NB4 (cell line): ENCODE measurements at regions not wholly inside any gene's neighbourhood (a gene's known extent, or its start where the extent isn't known, plus 50 kb on each side); places are given as distances from the start of the nearest gene placed in this dataset.

ENCODE experiments used
- DNase-seq: peaks from one replicate; pipeline ENCODE4 v3.0.0; 2010; ENCODE audit warnings: low read depth
- H3K4me3 ChIP-seq: one replicate; pipeline ENCODE4 v1.5.1; 2011; ENCODE audit warnings: mild to moderate bottlenecking, low read depth, low read length, moderate library complexity
- MYC ChIP-seq: IDR thresholded peaks from 2 replicates; pipeline ENCODE4 v1.6.1; 2011; ENCODE audit warnings: low read depth, low read length
- POLR2A ChIP-seq: IDR thresholded peaks from 2 replicates; pipeline ENCODE4 v1.6.1; 2011; ENCODE audit warnings: mild to moderate bottlenecking; ENCODE audit not compliant: insufficient read length; ENCODE audit errors: extremely low read depth
- TF ChIP-seq, protein P1 (sequence below): IDR thresholded peaks from 2 replicates; pipeline ENCODE4 v1.6.1; 2011; ENCODE audit warnings: low read depth, low read length
- TF ChIP-seq, protein P2 (sequence below): IDR thresholded peaks from one replicate; pipeline ENCODE4 v1.5.1; 2012; ENCODE audit warnings: low read depth, low read length

DNA sequence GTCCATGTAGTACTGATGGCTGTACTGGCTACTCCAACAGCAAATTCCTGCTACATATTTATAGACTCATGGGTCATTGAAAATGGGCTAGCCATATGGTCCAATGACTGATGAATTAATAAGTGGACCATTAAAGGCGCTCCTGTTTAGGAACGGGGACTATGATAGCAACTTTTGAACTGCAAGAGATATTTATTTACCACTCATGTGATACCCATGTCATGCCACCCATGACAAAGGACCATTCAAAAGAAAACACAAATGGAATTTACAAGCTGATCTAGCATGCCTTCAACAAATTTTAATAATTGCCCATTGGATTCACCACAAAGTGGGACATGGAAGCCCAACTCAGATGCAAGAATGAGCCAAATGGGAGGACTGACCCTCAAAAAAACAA is 240.0 kb upstream of the GALNTL6 start:
- TF ChIP-seq, protein P1, sequence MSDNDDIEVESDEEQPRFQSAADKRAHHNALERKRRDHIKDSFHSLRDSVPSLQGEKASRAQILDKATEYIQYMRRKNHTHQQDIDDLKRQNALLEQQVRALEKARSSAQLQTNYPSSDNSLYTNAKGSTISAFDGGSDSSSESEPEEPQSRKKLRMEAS: no peak
- DNase-seq: no peak
- no peak overlapping the region for H3K4me3 ChIP-seq

DNA sequence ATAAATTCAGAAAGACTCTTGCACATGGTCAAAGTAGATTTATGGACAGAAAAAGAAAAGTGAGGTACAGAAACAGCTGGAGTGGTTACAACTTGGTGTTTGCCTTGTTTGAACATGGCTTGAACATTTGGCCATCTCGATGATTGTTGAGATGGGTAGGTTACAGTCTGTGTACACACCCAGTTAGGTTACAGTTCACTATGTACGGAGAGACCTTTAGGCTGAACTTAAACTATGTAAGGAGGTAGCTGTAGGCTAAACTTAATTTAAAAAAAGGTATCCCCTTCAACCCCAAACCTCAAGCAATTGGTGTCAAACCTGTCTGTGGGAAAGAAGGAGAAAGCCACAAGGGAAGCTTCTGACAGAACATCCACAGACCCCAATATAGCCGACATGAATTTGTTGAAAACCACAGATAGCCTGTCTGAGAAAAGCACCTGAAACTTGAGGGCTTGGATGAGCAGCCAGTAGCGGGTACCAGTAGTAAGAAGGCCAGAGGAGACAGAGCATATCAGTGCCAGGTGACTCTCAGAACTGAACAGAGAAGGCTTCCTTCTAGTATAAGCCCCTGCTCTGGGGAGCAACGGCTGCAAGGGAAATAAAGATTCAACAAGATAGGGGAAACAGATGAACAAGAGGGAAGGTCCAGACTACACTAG is 247.9 kb upstream of the GALNTL6 start:
- TF ChIP-seq MYC (no peak), POLR2A (no peak)
- TF ChIP-seq, protein P1: no peak
- TF ChIP-seq, protein P2, sequence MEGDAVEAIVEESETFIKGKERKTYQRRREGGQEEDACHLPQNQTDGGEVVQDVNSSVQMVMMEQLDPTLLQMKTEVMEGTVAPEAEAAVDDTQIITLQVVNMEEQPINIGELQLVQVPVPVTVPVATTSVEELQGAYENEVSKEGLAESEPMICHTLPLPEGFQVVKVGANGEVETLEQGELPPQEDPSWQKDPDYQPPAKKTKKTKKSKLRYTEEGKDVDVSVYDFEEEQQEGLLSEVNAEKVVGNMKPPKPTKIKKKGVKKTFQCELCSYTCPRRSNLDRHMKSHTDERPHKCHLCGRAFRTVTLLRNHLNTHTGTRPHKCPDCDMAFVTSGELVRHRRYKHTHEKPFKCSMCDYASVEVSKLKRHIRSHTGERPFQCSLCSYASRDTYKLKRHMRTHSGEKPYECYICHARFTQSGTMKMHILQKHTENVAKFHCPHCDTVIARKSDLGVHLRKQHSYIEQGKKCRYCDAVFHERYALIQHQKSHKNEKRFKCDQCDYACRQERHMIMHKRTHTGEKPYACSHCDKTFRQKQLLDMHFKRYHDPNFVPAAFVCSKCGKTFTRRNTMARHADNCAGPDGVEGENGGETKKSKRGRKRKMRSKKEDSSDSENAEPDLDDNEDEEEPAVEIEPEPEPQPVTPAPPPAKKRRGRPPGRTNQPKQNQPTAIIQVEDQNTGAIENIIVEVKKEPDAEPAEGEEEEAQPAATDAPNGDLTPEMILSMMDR: no peak
- no peak overlapping the region for H3K4me3 ChIP-seq

DNA sequence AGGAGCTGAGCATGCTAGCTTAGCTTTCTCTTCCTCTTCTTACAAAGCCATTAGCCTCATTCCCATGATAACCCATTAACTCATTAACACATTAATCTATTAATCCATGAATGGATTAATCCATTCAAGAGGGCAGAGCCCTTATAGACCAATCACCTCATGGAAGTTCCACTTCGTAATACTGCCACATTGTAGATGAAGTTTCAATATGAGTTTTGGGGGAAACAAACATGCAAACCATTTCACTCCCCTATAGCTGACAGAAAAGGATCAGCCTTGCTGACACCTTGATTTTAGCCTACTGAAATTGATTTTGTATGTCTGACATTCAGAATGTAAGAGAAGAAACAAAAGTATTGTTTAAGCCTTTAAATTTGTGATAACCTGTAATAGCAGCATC is 251.8 kb upstream of the GALNTL6 start:
- TF ChIP-seq POLR2A: no peak
- H3K4me3 ChIP-seq: no peak overlapping the region
- no peak for DNase-seq

More for the DNA sequence above, 247.9 kb upstream of the GALNTL6 start:
- no peak for DNase-seq

DNA sequence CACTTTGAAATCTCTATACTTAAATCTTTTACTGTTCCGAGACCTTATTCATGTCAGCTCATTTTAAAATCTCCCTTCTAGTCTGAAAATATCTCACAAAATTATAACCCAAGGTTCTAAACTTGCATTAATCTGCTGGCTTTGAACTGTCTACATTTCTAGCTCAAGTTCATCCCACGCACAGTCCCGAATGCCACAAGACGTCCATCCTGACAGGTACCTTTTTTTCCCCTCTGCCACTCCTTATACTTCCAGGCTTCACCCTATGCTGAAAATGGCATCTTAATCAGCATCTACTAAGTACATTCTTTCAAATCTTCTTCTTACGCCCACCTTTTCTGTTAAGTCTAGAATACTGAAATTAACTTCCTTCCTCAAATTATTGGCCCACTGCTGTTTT is 259.2 kb upstream of the GALNTL6 start:
- H3K4me3 ChIP-seq: no peak overlapping the region
- TF ChIP-seq MYC (no peak), POLR2A (no peak)
- TF ChIP-seq, protein P2: no peak
- TF ChIP-seq, protein P1: no peak
- DNase-seq: no peak

DNA sequence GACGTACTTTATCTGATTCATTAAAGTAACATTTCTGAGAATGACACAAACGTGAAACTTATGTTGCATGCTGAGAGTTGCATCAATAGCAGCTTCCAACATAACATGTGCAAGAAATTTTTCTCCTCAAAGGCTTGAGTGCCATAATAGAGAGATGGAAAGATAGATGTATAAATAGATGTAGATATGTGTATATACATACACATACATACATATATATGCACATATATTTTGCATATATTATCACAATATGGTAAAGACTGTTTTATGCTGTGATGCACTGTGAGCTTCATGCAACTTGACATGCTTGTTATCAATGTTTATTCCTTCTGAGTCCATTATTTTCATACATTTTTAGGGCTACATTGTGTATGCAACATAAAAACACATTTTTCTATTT is 270.6 kb upstream of the GALNTL6 start:
- H3K4me3 ChIP-seq: no peak overlapping the region
- no peak for TF ChIP-seq MYC
- no peak for DNase-seq

DNA sequence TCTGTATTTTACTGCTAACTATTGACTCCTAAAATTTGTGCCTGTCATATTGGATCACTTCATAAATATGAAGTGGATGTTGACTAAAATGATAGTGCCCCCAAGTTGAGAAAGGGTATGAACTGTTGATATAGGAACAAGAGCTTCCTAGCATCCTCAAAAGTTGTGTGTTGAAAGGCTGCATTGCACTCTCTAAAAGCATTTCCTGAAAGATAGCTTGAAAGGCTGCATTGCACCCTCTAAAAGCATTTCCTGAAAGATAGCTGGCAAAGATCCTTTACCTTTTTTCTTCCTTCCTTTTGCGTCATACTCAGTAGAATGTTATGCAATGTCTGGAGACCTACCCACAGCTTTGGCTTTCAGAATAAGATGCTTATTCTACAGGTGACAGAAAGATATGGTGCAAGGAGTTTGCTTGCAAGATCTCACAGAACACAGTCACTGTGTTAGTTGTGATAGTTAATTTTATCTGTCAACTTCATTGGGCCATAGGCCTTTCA is 274.6 kb upstream of the GALNTL6 start:
- DNase-seq: no peak
- TF ChIP-seq POLR2A: no peak
- TF ChIP-seq MYC: no peak
- TF ChIP-seq, protein P1: no peak
- TF ChIP-seq, protein P2: no peak
- no peak overlapping the region for H3K4me3 ChIP-seq

DNA sequence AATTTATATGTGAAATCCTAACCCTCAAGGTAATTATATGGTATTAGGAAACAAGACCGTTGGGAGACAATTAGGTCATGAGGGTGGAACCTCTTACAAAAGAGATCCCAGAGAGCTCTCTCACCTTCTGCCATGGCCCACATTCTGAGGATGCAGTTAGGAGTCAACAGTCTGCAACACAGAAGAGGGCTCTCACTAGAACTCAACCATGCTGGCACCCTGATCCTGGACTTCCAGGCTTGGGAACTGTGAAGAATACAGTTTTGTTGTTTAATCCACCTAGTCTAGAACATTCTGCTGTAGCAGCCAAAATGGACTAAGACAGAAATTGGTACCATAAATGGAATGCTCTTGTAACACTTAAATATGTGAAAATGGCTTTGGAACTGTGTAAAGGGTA is 278.8 kb upstream of the GALNTL6 start:
- no peak overlapping the region for H3K4me3 ChIP-seq
- TF ChIP-seq, protein P1: no peak
- TF ChIP-seq, protein P2: no peak
- TF ChIP-seq MYC (no peak), POLR2A (no peak)
- no peak for DNase-seq

DNA sequence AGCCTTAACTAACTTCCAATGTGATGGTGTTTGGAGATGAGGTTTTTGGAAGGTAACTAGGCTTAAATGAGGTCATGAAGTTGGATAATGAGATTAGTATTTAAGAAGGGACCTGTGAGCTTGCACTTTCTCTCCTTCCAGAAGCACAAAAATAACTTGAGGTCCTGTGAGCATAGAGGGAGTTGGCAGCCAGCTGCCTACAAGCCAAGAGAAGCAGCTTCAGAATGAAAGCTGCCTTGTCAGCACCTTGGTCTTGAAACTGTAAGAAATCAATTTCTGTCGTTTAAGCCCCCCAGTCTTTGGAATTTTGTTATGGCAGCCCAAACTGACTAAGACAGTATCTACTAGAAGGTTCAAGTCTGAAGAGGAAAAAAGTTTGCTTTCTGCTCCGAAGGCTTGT is 280.2 kb upstream of the GALNTL6 start:
- TF ChIP-seq MYC: no peak
- TF ChIP-seq, protein P2: no peak
- TF ChIP-seq POLR2A: no peak
- TF ChIP-seq, protein P1: no peak
- no peak for DNase-seq
- H3K4me3 ChIP-seq: no peak overlapping the region
